IMR-90 (cell line): ENCODE measurements at regions not wholly inside any gene's neighbourhood (a gene's known extent, or its start where the extent isn't known, plus 50 kb on each side); places are given as distances from the start of the nearest gene placed in this dataset.
A peak's percentile ranks its signal among the peaks of the same experiment; 100 is the strongest.

Experiments
- ATAC-seq: fragments of 200-7000 bp; cut with Tn5 transposase; 2 replicates; pipeline ENCODE4 v1.9.1; 2020; ENCODE audit warnings: low read depth, mild to moderate bottlenecking, moderate library complexity
- BruUV-seq: library from RNA; stranded (reverse); fragments of 400-500 nt; replicated peaks from 2 replicates; lab custom pipeline; 2021; lab: Mats Ljungman, UMichigan
- CTCF ChIA-PET: fragments of 300-600 bp; formaldehyde crosslinking; extraction: SDS; loops from one replicate; lab custom pipeline; 2021; ENCODE audit warnings: antibody characterized with exemption; lab: Yijun Ruan, JAX
- POLR2A ChIA-PET: fragments of 300-600 bp; sonication (Branson Sonifier 250); formaldehyde crosslinking; loops from one replicate; lab custom pipeline; 2022; ENCODE audit warnings: antibody characterized with exemption; ENCODE audit not compliant: unreplicated experiment; lab: Charles Lee
- DNase-seq: peaks from one replicate; pipeline ENCODE4 v3.0.0; 2013
- H2AFZ ChIP-seq: replicated peaks from 2 replicates; pipeline ENCODE3; 2013; ENCODE audit warnings: low read length, mild to moderate bottlenecking; ENCODE audit not compliant: poor library complexity
- H2AK5ac ChIP-seq: 2 replicates; pipeline ENCODE4 v1.6.1; 2013; ENCODE audit warnings: low read depth, low read length, inconsistent platforms
- H2AK9ac ChIP-seq: replicated peaks from 2 replicates; pipeline ENCODE3; 2013; ENCODE audit warnings: mild to moderate bottlenecking, low read depth, low read length, moderate library complexity; ENCODE audit not compliant: poor library complexity
- H2BK120ac ChIP-seq: 2 replicates; pipeline ENCODE4 v1.6.1; 2013; ENCODE audit warnings: low read depth, low read length, inconsistent platforms
- H2BK15ac ChIP-seq: 3 replicates; pipeline ENCODE4 v1.6.1; 2013; ENCODE audit warnings: low read depth, low read length, inconsistent platforms
- H2BK20ac ChIP-seq: 2 replicates; pipeline ENCODE4 v1.6.1; 2013; ENCODE audit warnings: low read depth, mild to moderate bottlenecking, inconsistent platforms, low read length, moderate library complexity
- H2BK5ac ChIP-seq: 2 replicates; pipeline ENCODE4 v1.6.1; 2013; ENCODE audit warnings: mild to moderate bottlenecking, low read depth, low read length, inconsistent platforms; ENCODE audit not compliant: poor library complexity, severe bottlenecking
- H3K14ac ChIP-seq: replicated peaks from 2 replicates; pipeline ENCODE4 v1.6.1; 2013; ENCODE audit warnings: low read depth, low read length, inconsistent platforms
- H3K18ac ChIP-seq: 2 replicates; pipeline ENCODE4 v1.6.1; 2013; ENCODE audit warnings: low read depth, low read length, control low read depth
- H3K23ac ChIP-seq: 2 replicates; pipeline ENCODE4 v1.6.1; 2013; ENCODE audit warnings: low read depth, low read length, inconsistent platforms
- H3K27ac ChIP-seq: 2 replicates; pipeline ENCODE4 v1.5.1; 2013; ENCODE audit warnings: mild to moderate bottlenecking, control low read depth, low read length; ENCODE audit not compliant: insufficient read depth
- H3K27me3 ChIP-seq: 2 replicates; pipeline ENCODE4 v1.6.1; 2013; ENCODE audit warnings: low read length; ENCODE audit not compliant: control insufficient read depth, insufficient read depth
- H3K36me3 ChIP-seq: 2 replicates; pipeline ENCODE4 v1.6.1; 2013; ENCODE audit warnings: low read length, mixed read lengths; ENCODE audit not compliant: control insufficient read depth, insufficient read depth
- H3K4ac ChIP-seq: 2 replicates; pipeline ENCODE4 v1.6.1; 2013; ENCODE audit warnings: low read depth, low read length, inconsistent platforms
- H3K4me1 ChIP-seq: 2 replicates; pipeline ENCODE4 v1.6.1; 2013; ENCODE audit warnings: low read length, mixed read lengths; ENCODE audit not compliant: control insufficient read depth, insufficient read depth
- H3K4me2 ChIP-seq: 2 replicates; pipeline ENCODE4 v1.6.1; 2013; ENCODE audit warnings: low read depth, mild to moderate bottlenecking, control low read depth, low read length, moderate library complexity
- H3K4me3 ChIP-seq: 2 replicates; pipeline ENCODE4 v1.5.1; 2013; ENCODE audit warnings: low read depth, mild to moderate bottlenecking, control low read depth, low read length, moderate library complexity; ENCODE audit not compliant: insufficient read depth
- H3K56ac ChIP-seq: 2 replicates; pipeline ENCODE4 v1.6.1; 2013; ENCODE audit warnings: low read length, inconsistent platforms; ENCODE audit not compliant: insufficient read depth; ENCODE audit errors: extremely low read depth
- H3K79me1 ChIP-seq, 2 experiments: 2 replicates each; pipeline ENCODE4 v1.6.1; 2013; ENCODE audit warnings: low read length in 2 of 2, inconsistent platforms in 1 of 2, low read depth in 1 of 2
- H3K9ac ChIP-seq: 2 replicates; pipeline ENCODE4 v1.6.1; 2013; ENCODE audit warnings: low read depth, low read length, control low read depth
- H3K9me1 ChIP-seq: 2 replicates; pipeline ENCODE4 v1.6.1; 2013; ENCODE audit warnings: low read length, inconsistent platforms; ENCODE audit not compliant: insufficient read depth
- H3K9me3 ChIP-seq: 2 replicates; pipeline ENCODE4 v1.6.1; 2013; ENCODE audit warnings: low read length; ENCODE audit not compliant: control insufficient read depth, insufficient read depth
- H4K20me1 ChIP-seq: 2 replicates; pipeline ENCODE4 v1.6.1; 2013; ENCODE audit warnings: low read length, inconsistent platforms; ENCODE audit not compliant: insufficient read depth
- H4K5ac ChIP-seq: 2 replicates; pipeline ENCODE4 v1.6.1; 2013; ENCODE audit warnings: mild to moderate bottlenecking, low read depth, low read length, control low read depth
- H4K8ac ChIP-seq, 2 experiments: 2 replicates each; pipeline ENCODE4 v1.6.1; 2013; ENCODE audit warnings: low read depth in 2 of 2, low read length in 2 of 2, control low read depth in 1 of 2, inconsistent platforms in 1 of 2
- H4K91ac ChIP-seq: 2 replicates; pipeline ENCODE4 v1.6.1; 2013; ENCODE audit warnings: low read depth, low read length, inconsistent platforms; ENCODE audit not compliant: insufficient read depth
- MAFK ChIP-seq: IDR thresholded peaks from 2 replicates; pipeline ENCODE4 v1.6.1; 2012; ENCODE audit warnings: low read depth, low read length, improper control_type of control experiment
- WGBS, 2 experiments: methylation state at CpG; one replicate each; pipeline versions ENCODE4 v1.1.5 to v1.1.7; 2013; ENCODE audit warnings: missing lambda C conversion rate in 2 of 2; ENCODE audit not compliant: insufficient read length in 1 of 2; ENCODE audit errors: extremely low coverage in 2 of 2; 5-methylcytosine and 5-hydroxymethylcytosine counted together
- dilution Hi-C: fragments of 300-500 bp; cut with HindIII; formaldehyde crosslinking; loops from one replicate; pipeline ENCODE4 v1.14.3; 2018; ENCODE audit warnings: low sequenced_read_pairs; ENCODE audit not compliant: unreplicated experiment
- in situ Hi-C: fragments of 300-500 bp; cut with MboI; formaldehyde crosslinking; loops from 3 replicates; pipeline ENCODE4 v1.14.3; 2019; ENCODE audit warnings: low sequenced_read_pairs, inconsistent platforms, mixed read lengths
- intact Hi-C: fragments of 100-400 bp; cut with micrococcal nuclease; formaldehyde crosslinking; loops from 2 replicates; pipeline ENCODE4 v1.10.0; 2022
- TF ChIP-seq, protein P1 (sequence below): fragments of 150-350 bp; IDR thresholded peaks from 2 replicates; pipeline ENCODE4 v1.6.1; 2016; ENCODE audit warnings: low read depth, mild to moderate bottlenecking, low read length, moderate library complexity, borderline replicate concordance

DNA sequence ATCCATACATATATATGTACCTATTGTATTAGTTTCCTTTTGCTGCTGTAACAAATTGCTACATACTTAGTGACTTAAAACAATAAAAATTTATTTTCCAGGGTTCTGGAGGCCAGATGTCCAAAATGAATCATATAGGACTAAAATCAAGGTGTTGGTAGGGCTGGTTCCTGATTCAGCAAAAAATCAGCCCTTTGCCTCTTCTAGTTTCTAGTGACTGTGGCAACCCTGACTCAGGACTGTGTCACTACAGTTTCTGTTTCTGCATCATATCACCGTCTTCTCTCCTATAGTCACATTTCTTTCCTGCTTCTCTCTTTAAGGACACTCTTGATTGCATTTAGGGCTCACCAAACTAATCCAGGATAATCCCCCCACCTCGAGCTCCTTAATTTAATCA, 386.3 kb upstream of the TBX3 start:
- Histone ChIP-seq H3K4me2 (no peak overlapping the region), H4K8ac (no peak overlapping the region), H3K23ac (no peak overlapping the region), H4K20me1 (no peaks in the 10 kb centered on the region), H4K91ac (no peak overlapping the region), H4K5ac (no peak overlapping the region), H3K14ac (no peak overlapping the region), H3K4me3 (no peak overlapping the region), H2BK20ac (no peak overlapping the region), H2BK15ac (no peak overlapping the region), H3K27ac (no peak overlapping the region), H3K27me3 (no peaks in the 10 kb centered on the region; the same call in 1 of the 2 replicates), H2AK5ac (no peak overlapping the region), H3K79me1 (no peaks in the 10 kb centered on the region), H3K9me3 (no peaks in the 10 kb centered on the region), H3K56ac (no peak overlapping the region), H2BK5ac (no peak overlapping the region), H2BK120ac (no peak overlapping the region), H2AK9ac (no peak overlapping the region), H3K9ac (no peak overlapping the region), H2AFZ (no peak overlapping the region), H3K9me1 (no peaks in the 10 kb centered on the region), H3K4ac (no peak overlapping the region), H3K18ac (no peak overlapping the region), H3K36me3 (no peaks in the 10 kb centered on the region), H3K4me1 (no peaks in the 10 kb centered on the region)
- whole genome bisulfite sequencing, 2 experiments, result no CpG with 5 or more reads among the region's 2 CpGs
- POLR2A ChIA-PET, result no interaction called here
- CTCF ChIA-PET, result no interaction called here
- in situ Hi-C loops (no loop called here), intact Hi-C loops (no loop called here), dilution Hi-C loops (no loop called here)
- BruUV-seq, result no TSS peak
- ATAC-seq (no peak), DNase-seq (peak; percentile 16)
- peak; percentile 76 for TF ChIP-seq MAFK
- TF ChIP-seq, protein P1, sequence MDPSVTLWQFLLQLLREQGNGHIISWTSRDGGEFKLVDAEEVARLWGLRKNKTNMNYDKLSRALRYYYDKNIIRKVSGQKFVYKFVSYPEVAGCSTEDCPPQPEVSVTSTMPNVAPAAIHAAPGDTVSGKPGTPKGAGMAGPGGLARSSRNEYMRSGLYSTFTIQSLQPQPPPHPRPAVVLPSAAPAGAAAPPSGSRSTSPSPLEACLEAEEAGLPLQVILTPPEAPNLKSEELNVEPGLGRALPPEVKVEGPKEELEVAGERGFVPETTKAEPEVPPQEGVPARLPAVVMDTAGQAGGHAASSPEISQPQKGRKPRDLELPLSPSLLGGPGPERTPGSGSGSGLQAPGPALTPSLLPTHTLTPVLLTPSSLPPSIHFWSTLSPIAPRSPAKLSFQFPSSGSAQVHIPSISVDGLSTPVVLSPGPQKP, result no peak
